ENCODE measurements at regions not wholly inside any gene's neighbourhood (a gene's known extent, or its start where the extent isn't known, plus 50 kb on each side); places are given as distances from the start of the nearest gene placed in this dataset.

DNA sequence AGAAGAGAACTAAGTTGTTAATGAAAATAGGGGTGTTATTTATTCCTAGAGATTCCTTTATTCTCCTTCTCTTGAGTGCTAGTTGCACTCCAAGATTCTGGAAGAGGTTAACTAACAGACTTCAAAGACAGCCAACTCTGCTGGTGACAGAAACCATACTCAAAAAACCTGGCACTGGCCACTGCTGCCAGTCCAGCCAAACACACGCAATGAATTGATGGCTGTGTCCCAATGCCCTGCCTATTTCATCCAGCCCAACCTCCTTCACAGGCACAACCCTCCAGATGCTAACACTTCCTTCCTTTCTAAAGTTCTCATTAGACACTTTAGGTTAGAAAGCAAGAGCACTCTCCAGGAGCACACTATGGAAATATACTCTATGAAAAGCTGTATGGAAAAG is 150.8 kb upstream of the C11orf58 start:
- 54% methylated on average over 1 of the region's 1 CpG for WGBS (ENCODE audit: low lambda C conversion rate)
- POLR2A ChIA-PET: no interaction called here
- no peaks in the 10 kb centered on the region for H3K79me2 ChIP-seq (ENCODE audit: insufficient read depth)

More for the DNA sequence above, 150.8 kb upstream of the C11orf58 start:
- H3K9ac ChIP-seq: no peak overlapping the region
- DNase-seq: no peak
- TF ChIP-seq PBX3 (IDR thresholded peaks at IDR 0.05): no peak
- TF ChIP-seq RXRA (IDR thresholded peaks at IDR 0.05; ENCODE audit: borderline replicate concordance, low read depth): no peak
- TF ChIP-seq FOXM1 (IDR thresholded peaks at IDR 0.05; ENCODE audit: low read depth): no peak
- no peak for TF ChIP-seq FOXJ3 (CRISPR knock-in tag; IDR thresholded peaks at IDR 0.05)
- TF ChIP-seq RFX5 (IDR thresholded peaks at IDR 0.05; ENCODE audit: low read length): no peak
- TF ChIP-seq IRF3 (IDR thresholded peaks at IDR 0.05; ENCODE audit: low read depth, low read length): no peak
- TF ChIP-seq POLR2AphosphoS5 (IDR thresholded peaks at IDR 0.05; ENCODE audit: low read depth, low read length): no peak
- no peak for TF ChIP-seq EP300 (IDR thresholded peaks at IDR 0.05; ENCODE audit: borderline replicate concordance in 1 of 2, low read depth in 1 of 2, low read length in 1 of 2)
- no peak for TF ChIP-seq FOSL2 (IDR thresholded peaks at IDR 0.05; ENCODE audit: borderline replicate concordance, low read depth)
- TF ChIP-seq MEF2A (IDR thresholded peaks at IDR 0.05; ENCODE audit: borderline replicate concordance, low read depth): no peak
- TF ChIP-seq, protein P1, sequence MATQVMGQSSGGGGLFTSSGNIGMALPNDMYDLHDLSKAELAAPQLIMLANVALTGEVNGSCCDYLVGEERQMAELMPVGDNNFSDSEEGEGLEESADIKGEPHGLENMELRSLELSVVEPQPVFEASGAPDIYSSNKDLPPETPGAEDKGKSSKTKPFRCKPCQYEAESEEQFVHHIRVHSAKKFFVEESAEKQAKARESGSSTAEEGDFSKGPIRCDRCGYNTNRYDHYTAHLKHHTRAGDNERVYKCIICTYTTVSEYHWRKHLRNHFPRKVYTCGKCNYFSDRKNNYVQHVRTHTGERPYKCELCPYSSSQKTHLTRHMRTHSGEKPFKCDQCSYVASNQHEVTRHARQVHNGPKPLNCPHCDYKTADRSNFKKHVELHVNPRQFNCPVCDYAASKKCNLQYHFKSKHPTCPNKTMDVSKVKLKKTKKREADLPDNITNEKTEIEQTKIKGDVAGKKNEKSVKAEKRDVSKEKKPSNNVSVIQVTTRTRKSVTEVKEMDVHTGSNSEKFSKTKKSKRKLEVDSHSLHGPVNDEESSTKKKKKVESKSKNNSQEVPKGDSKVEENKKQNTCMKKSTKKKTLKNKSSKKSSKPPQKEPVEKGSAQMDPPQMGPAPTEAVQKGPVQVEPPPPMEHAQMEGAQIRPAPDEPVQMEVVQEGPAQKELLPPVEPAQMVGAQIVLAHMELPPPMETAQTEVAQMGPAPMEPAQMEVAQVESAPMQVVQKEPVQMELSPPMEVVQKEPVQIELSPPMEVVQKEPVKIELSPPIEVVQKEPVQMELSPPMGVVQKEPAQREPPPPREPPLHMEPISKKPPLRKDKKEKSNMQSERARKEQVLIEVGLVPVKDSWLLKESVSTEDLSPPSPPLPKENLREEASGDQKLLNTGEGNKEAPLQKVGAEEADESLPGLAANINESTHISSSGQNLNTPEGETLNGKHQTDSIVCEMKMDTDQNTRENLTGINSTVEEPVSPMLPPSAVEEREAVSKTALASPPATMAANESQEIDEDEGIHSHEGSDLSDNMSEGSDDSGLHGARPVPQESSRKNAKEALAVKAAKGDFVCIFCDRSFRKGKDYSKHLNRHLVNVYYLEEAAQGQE (IDR thresholded peaks at IDR 0.05; ENCODE audit: low read depth, low read length): no peak
- TF ChIP-seq JUND (IDR thresholded peaks at IDR 0.05): no peak
- TF ChIP-seq EZH2phosphoT487 (IDR thresholded peaks at IDR 0.05; ENCODE audit: borderline replicate concordance, low read depth): no peak
- TF ChIP-seq, protein P2, sequence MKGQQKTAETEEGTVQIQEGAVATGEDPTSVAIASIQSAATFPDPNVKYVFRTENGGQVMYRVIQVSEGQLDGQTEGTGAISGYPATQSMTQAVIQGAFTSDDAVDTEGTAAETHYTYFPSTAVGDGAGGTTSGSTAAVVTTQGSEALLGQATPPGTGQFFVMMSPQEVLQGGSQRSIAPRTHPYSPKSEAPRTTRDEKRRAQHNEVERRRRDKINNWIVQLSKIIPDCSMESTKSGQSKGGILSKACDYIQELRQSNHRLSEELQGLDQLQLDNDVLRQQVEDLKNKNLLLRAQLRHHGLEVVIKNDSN (IDR thresholded peaks at IDR 0.05; ENCODE audit: borderline replicate concordance, low read depth): no peak
- CTCF ChIA-PET: no interaction called here
- H4K20me1 ChIP-seq (ENCODE audit: insufficient read depth): no peaks in the 10 kb centered on the region
- H3K4me2 ChIP-seq: no peak overlapping the region
- no peak overlapping the region for H3K27ac ChIP-seq (ENCODE audit: low read depth in 2 of 2, low read length in 1 of 2)
- H3K27me3 ChIP-seq (ENCODE audit: insufficient read depth): no peaks in the 10 kb centered on the region
- no peak overlapping the region for H3K4me3 ChIP-seq (ENCODE audit: low read depth in 2 of 2, low read length in 1 of 2)
- H3K9me2 ChIP-seq: no peaks in the 10 kb centered on the region
- H3K9me3 ChIP-seq: no peaks in the 10 kb centered on the region
- no peaks in the 10 kb centered on the region for H3K36me3 ChIP-seq (replicated peaks in 1 of 2; ENCODE audit: control insufficient read depth in 1 of 2, insufficient read depth in 2 of 2, low read length in 1 of 2)
- no peak overlapping the region for H2AFZ ChIP-seq (ENCODE audit: low read depth)
- no peaks in the 10 kb centered on the region for H3F3A ChIP-seq (replicated peaks; ENCODE audit: insufficient read depth)
- H3K4me1 ChIP-seq (ENCODE audit: control insufficient read depth in 1 of 2, insufficient read depth in 2 of 2, low read depth in 1 of 2, low read length in 1 of 2): peaks cover 0 to 2% of the 10 kb centered on the region in 2 experiments; a peak in 1 of 4 replicates

Measured in SK-N-SH (cell line).